Left hindlimb (tissue), 1 donor: ENCODE measurements at regions not wholly inside any gene's neighbourhood (a gene's known extent, or its start where the extent isn't known, plus 50 kb on each side); places are given as distances from the start of the nearest gene placed in this dataset.

Source experiments
- DNase-seq: peaks from one replicate; pipeline ENCODE4 v3.0.0-alpha.2; 2018

- no peak for DNase-seq
Measured at GRCh38 chr2:134149904-134150303, 104.0 kb upstream of the MGAT5 start.

DNA sequence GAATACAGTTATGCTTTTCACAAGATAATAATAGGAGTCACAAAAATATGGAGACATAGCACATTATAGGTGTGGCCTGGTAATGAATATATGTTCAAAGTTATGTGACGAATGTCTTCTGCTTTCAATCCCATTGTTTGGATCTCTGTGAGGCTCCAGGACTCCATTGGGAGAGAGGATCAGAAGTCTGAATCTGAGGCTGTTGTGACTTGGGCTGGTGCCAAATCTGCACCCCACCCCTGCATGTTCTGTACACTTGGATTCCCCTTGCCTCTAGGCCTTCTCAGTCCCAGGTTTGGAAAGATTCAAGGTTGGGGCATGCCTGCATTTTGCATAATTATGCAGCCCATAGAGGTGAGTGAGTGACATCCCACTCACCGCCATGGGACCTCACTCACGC is 103.1 kb upstream of the MGAT5 start:
- no peak for DNase-seq

- no peak for DNase-seq
Measured at GRCh38 chr2:134152045-134153010, 101.5 kb upstream of the MGAT5 start.

DNA sequence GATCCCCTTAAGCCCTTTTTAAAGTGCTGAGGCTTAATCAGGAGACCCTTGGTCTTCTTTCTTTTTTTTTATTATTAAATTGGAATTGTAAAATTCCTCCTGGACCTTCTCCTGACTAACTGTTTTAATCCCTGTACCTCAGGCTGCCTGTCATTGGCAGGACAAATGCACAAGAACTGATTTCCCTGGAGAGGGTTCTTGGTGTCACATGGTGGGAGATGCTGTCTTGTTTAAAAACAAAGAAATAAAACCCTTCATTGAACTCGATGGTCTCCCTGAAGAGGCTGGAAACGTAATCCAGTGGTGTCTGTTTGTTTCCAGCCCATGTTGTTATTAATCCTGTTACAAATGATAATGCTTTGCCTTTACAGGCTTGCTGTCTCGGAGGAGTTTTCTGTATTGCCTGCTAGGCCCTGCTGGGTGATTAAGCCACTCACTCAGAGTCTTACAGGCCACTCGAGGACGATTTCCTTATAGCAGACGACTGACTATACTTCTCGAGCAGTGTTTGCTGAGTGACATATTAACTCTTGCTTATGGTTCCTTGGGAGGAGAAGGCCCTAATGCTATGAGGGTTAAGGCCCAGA is 100.5 kb upstream of the MGAT5 start:
- no peak for DNase-seq

GRCh38 chr2:134154246-134154645 is 99.6 kb upstream of the MGAT5 start:
- no peak for DNase-seq

- no peak for DNase-seq
Measured at GRCh38 chr2:134155134-134155533, 98.7 kb upstream of the MGAT5 start.

DNA sequence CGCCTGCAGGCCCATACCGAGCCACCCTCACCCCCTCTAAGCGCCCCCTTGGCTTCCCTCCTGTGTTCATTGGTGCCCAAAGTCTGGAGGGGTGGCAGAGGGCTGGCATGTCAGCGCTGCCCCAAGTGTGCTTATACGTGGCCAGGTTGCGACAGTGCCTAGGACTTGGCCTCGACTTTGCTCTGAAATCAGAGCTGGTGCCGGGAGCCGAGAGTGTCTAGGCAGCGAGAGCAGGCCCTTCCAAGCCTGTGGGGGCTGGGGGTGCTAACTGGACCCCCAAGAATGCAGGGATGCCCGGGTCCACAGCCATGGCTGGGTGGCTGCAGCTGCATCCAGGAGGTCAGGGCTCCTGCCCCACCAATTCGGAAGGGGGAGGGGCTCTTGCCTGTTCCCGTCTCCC is 95.6 kb upstream of the MGAT5 start:
- no peak for DNase-seq

- DNase-seq, result no peak
Measured at GRCh38 chr2:134161170-134161547, 92.7 kb upstream of the MGAT5 start.

GRCh38 chr2:134163336-134163735 is 90.5 kb upstream of the MGAT5 start:
- no peak for DNase-seq

GRCh38 chr2:134164306-134164705 is 89.6 kb upstream of the MGAT5 start:
- DNase-seq, result no peak

DNA sequence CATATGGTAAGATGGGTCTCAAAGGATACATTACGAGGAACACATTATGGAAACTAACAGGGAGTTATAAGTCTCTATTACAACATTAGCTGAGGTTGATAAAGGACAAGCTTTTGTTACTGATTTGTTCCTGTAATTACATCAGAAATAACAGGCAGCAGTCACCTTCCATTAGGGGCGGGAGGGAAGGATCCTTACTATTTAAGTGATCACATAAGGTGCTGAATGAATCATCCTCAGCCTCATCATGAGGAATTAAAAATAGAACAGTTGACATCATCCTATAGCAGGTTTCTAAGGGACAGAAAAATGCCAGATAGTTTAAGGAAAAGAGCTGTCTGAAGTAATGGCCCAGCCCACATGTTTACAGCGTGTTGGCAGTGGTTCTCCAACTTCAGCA is 86.9 kb upstream of the MGAT5 start:
- no peak for DNase-seq

DNA sequence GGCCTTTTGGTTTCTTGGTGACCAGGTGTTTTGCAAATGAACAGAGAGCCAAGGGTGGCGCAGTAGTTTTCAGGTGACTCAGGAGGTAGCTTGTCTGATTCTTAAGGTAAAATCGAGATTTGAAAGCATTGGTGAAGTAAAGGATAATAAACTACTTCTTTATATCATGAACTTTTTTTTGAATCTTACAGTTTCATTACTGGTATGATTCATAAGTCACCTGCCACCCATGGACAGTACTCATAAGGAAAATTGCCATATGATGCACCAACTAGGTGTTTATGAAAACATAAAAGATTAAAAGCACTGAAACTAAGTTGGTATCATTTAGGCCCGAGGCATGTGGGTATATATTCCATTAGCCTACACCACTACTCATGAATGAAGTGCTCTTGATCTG is 84.1 kb upstream of the MGAT5 start:
- no peak for DNase-seq

- DNase-seq, result no peak
Measured at GRCh38 chr2:134170294-134170693, 83.6 kb upstream of the MGAT5 start.

- DNase-seq, result no peak
Measured at GRCh38 chr2:134170700-134171099, 83.2 kb upstream of the MGAT5 start.

DNA sequence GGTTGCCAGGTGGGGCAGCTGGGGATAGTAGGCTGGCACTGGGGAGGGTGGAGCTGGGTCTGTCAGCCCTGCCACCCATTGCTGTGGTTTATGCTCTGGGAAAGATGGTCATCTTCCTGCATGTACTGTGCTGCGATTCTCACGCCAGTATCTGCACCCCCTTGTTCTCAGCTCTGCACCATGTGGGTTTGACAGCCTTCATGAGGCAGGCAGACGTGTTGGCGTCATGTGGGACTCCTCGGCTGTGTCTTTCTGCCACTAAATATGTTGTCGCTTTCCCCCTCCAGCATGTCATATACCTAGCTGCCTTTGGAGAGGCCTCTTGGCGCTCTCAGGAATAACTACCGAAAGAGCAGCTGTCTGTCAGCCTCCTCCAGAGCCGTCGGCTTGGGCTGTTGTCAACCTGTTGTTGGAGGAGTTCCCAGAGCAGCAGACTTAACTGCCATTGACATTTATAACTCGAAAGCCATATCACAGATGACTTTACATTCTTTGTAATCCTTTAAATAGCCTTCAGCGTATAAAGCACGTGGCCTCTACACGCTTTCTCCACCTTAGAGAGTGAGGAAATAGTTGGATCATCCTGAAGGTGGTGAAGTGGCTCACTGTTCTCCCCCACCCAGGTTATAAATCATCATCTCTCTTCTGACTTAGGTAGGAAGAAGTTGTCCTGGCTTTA is 80.4 kb upstream of the MGAT5 start:
- DNase-seq, result peak; percentile 60

DNA sequence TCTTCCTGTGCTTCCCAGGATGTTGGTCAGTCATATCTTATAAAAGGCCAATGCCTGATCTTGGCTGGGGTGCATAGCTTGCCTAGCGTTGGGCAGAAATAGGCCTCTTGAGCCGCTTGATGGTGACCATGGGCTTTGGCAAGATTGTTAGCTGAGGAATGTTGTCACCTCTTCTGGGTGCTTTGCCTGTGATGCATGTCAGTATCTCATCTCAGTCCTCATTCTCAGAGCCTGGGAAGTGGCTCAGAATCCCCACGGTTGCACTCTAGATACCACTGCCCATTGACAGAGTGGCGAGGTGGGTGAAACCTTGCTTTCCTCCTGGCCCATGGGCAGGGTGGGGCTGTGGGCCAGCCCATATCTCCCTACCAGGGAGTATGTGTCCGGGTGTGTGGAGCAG is 79.2 kb upstream of the MGAT5 start:
- no peak for DNase-seq

- no peak for DNase-seq
Measured at GRCh38 chr2:134175834-134176233, 78.0 kb upstream of the MGAT5 start.

- no peak for DNase-seq
Measured at GRCh38 chr2:134177351-134177931, 76.4 kb upstream of the MGAT5 start.

GRCh38 chr2:134178138-134178877 is 75.6 kb upstream of the MGAT5 start:
- no peak for DNase-seq

DNA sequence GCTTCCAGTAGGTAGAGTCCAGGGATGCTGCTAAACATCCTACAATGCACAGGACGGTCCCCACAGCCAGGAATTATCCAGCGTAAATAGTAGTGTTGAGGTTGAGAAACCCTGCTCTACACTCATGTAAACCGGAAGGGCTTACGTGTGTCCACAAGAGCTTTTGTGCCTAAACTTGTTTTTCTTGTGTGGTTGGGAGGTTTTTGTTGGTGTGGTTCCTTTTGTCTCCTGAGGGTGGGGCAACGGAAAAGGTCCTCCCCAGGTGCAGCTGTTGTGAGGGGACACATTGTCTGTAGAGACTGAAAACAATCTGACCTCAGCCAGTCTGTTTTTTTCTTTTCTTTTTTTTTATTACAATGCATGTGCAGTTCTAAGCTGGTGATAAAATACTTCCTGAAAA is 72.7 kb upstream of the MGAT5 start:
- DNase-seq, result no peak

- DNase-seq, result no peak
Measured at GRCh38 chr2:134183679-134184078, 70.2 kb upstream of the MGAT5 start.

DNA sequence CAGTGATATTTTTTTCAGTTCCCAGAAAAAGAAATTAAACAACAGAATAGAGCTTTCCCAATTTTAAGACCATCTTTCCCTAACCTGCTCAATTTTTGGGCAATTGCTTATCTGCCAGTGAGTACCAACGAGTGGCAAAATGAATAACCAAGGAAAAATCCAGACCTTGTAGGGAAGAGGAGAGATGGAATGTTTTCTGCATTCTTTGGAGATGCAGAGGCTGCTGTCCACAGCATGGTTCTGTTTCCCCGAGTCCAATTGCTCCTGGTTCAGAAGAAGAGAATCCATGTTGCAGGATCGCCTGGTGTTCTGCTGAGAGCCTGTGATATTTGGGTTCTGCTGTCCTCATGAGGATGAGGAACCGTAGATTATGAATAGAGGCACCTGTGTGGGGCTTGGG is 68.2 kb upstream of the MGAT5 start:
- DNase-seq, result no peak
